ENCODE measurements at regions not wholly inside any gene's neighbourhood (a gene's known extent, or its start where the extent isn't known, plus 50 kb on each side); places are given as distances from the start of the nearest gene placed in this dataset.

GRCh38 chr4:18880871-18881270, 859.3 kb upstream of the LCORL start:
- TF ChIP-seq CTCF (conservative IDR thresholded peaks at IDR 0.05 in 1 of 2, IDR thresholded peaks at IDR 0.05 in 1 of 2; ENCODE audit: extremely low read depth in 1 of 2, insufficient read depth in 1 of 2, low read depth in 1 of 2, low read length in 2 of 2): no peak
- TF ChIP-seq EZH2 (IDR thresholded peaks at IDR 0.05; ENCODE audit: borderline replicate concordance, low read length): no peak
